ENCODE measurements at regions not wholly inside any gene's neighbourhood (a gene's known extent, or its start where the extent isn't known, plus 50 kb on each side); places are given as distances from the start of the nearest gene placed in this dataset.
"Not testable (repeated sequence)": the region's sequence is repeated elsewhere in the genome, so short reads cannot be mapped to it uniquely, and the experiment has no call there.

DNA sequence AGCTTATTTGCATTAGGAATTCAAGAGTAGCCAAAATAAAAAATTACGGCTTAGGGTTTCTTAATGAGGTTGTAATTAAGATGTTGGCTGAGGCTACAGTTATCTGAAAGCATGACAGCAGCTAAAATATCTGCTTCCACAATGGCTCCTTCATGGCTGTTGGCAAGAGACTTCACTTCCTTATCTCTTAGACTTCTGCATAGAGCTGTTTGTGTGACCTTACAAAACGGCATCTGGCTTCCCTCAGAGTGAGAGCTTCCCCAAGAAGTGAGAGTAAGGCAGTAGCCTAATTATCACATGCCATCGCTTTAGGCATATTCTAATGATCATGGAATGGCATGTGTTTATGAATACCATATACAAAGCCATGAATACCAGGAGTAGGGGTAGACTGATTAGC, 57.6 kb downstream of the CCDC59 start:
- Histone ChIP-seq H3K27me3 (ENCODE audit: insufficient read depth, low read length) (no peaks in the 10 kb centered on the region), H3K4me3 (ENCODE audit: low read length) (no peak overlapping the region), H3K4me1 (ENCODE audit: insufficient read depth, low read length) (no peaks in the 10 kb centered on the region), H3K9me3 (ENCODE audit: low read depth, low read length) (no peaks in the 10 kb centered on the region)

- Histone ChIP-seq H3K9me3 (ENCODE audit: low read depth, low read length) (no peaks in the 10 kb centered on the region), H3K4me1 (ENCODE audit: insufficient read depth, low read length) (no peaks in the 10 kb centered on the region), H3K4me3 (ENCODE audit: low read length) (no peak overlapping the region), H3K27me3 (ENCODE audit: insufficient read depth, low read length) (no peaks in the 10 kb centered on the region)
Measured at GRCh38 chr12:82299319-82300025, 58.7 kb downstream of the CCDC59 start.

- H3K4me3 ChIP-seq (ENCODE audit: low read length), result no peak overlapping the region
- no peaks in the 10 kb centered on the region for H3K27me3 ChIP-seq (ENCODE audit: insufficient read depth, low read length)
- H3K9me3 ChIP-seq (ENCODE audit: low read depth, low read length), result no peaks in the 10 kb centered on the region
- no peaks in the 10 kb centered on the region for H3K4me1 ChIP-seq (ENCODE audit: insufficient read depth, low read length)
Measured at GRCh38 chr12:82290415-82290814, 67.8 kb downstream of the CCDC59 start.

- H3K27me3 ChIP-seq (ENCODE audit: insufficient read depth, low read length); H3K4me3 ChIP-seq (ENCODE audit: low read length); H3K4me1 ChIP-seq (ENCODE audit: insufficient read depth, low read length); H3K9me3 ChIP-seq (ENCODE audit: low read depth, low read length): not testable (repeated sequence)
Measured at GRCh38 chr12:82281335-82281734, 76.9 kb downstream of the CCDC59 start.

- Histone ChIP-seq H3K9me3 (ENCODE audit: low read depth, low read length) (no peaks in the 10 kb centered on the region), H3K4me1 (ENCODE audit: insufficient read depth, low read length) (no peaks in the 10 kb centered on the region), H3K27me3 (ENCODE audit: insufficient read depth, low read length) (no peaks in the 10 kb centered on the region), H3K4me3 (ENCODE audit: low read length) (no peak overlapping the region)
Measured at GRCh38 chr12:82279536-82280058, 78.6 kb downstream of the CCDC59 start.

DNA sequence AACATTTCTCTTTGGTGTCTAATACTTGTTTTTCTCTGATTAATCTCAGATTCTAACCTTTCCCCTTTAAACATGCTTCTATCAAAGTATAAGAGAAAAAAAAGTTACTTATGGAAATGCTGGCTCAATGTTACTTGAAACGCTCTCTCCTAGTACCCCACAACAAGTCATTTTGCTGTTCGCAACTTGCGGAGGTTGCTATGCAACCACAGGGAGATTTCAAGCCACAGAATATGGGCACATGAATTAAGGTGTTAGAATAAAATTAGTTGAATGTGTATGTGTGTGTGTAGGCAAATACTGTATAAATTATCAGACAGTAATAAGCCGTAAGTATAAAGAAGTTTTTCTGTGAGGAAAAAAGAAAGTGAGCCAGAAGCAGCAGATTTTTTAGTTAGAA, 80.6 kb downstream of the CCDC59 start:
- H3K9me3 ChIP-seq (ENCODE audit: low read depth, low read length), result no peaks in the 10 kb centered on the region
- H3K27me3 ChIP-seq (ENCODE audit: insufficient read depth, low read length), result no peaks in the 10 kb centered on the region
- H3K4me3 ChIP-seq (ENCODE audit: low read length), result no peak overlapping the region
- H3K4me1 ChIP-seq (ENCODE audit: insufficient read depth, low read length), result no peaks in the 10 kb centered on the region

DNA sequence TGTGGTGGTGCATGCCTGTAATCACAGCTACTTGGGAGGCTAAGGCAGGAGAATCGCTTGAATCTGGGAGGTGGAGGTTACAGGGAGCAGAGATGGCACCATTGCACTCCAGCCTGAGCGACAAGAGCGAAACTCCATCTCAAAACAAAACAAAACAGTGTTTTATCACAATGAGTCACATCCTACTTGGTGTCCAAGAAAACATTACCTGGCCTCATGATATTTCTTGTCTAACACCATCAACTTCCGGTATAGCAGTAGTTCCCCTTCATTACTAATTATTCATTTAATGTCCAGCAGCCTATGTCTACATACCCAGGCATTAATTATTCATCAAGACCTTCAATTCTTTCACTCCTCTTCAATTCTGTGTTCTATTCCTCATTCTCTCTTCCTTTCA, 115.5 kb downstream of the CCDC59 start:
- no peaks in the 10 kb centered on the region for H3K27me3 ChIP-seq (ENCODE audit: insufficient read depth, low read length)
- no peaks in the 10 kb centered on the region for H3K4me1 ChIP-seq (ENCODE audit: insufficient read depth, low read length)
- no peaks in the 10 kb centered on the region for H3K9me3 ChIP-seq (ENCODE audit: low read depth, low read length)
- H3K4me3 ChIP-seq (ENCODE audit: low read length), result no peak overlapping the region

DNA sequence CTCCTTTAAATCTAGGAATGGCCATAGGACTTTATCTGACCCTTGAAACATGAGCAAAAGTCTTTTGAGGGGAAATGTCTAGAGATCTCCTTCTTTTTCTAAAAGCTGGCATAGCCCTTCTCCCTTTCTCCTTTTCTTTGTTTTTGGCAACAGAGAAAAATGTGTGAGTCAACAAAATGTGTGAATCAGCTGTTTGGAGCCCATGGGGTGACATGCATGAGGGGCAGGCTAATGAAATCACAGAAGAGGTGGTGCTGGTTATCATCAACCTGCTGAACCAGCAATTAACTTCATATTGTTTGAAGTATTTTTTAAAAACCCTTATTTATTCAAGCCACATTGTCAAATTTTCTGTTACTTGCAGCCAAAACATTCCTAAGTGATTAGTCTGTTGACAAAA, 132.3 kb downstream of the CCDC59 start:
- no peak overlapping the region for H3K4me3 ChIP-seq (ENCODE audit: low read length)
- H3K9me3 ChIP-seq (ENCODE audit: low read depth, low read length), result no peaks in the 10 kb centered on the region
- no peaks in the 10 kb centered on the region for H3K4me1 ChIP-seq (ENCODE audit: insufficient read depth, low read length)
- no peaks in the 10 kb centered on the region for H3K27me3 ChIP-seq (ENCODE audit: insufficient read depth, low read length)

- H3K9me3 ChIP-seq (ENCODE audit: low read depth, low read length), result no peaks in the 10 kb centered on the region
- H3K4me3 ChIP-seq (ENCODE audit: low read length), result no peak overlapping the region
- H3K4me1 ChIP-seq (ENCODE audit: insufficient read depth, low read length), result no peaks in the 10 kb centered on the region
- H3K27me3 ChIP-seq (ENCODE audit: insufficient read depth, low read length), result no peaks in the 10 kb centered on the region
Measured at GRCh38 chr12:82223426-82223825, 134.8 kb downstream of the CCDC59 start.

- H3K4me3 ChIP-seq (ENCODE audit: low read length), result no peak overlapping the region
- H3K27me3 ChIP-seq (ENCODE audit: insufficient read depth, low read length), result no peaks in the 10 kb centered on the region
- no peaks in the 10 kb centered on the region for H3K9me3 ChIP-seq (ENCODE audit: low read depth, low read length)
- H3K4me1 ChIP-seq (ENCODE audit: insufficient read depth, low read length), result no peaks in the 10 kb centered on the region
Measured at GRCh38 chr12:82216475-82216874, 141.7 kb downstream of the CCDC59 start.

DNA sequence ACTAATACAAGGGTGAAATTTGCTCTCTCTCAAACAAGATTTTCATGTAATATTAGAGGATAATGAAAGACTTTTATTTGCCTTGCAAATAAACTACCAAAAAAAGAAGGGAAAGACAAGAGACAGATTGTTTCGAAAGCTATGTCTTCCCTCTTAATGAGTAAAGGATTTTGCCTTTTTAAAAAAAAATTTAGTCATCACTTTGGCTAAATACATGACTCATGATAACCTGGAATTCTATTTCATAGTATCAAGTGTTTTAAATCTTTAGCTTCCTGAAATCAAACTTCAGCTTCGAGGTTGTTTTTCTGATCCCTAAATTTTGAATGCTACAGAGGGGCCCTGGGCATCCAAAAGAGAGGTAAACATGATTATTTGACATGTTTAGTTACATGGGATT, 144.4 kb downstream of the CCDC59 start:
- H3K9me3 ChIP-seq (ENCODE audit: low read depth, low read length), result no peaks in the 10 kb centered on the region
- no peak overlapping the region for H3K4me3 ChIP-seq (ENCODE audit: low read length)
- H3K4me1 ChIP-seq (ENCODE audit: insufficient read depth, low read length), result no peaks in the 10 kb centered on the region
- no peaks in the 10 kb centered on the region for H3K27me3 ChIP-seq (ENCODE audit: insufficient read depth, low read length)

- no peaks in the 10 kb centered on the region for H3K9me3 ChIP-seq (ENCODE audit: low read depth, low read length)
- no peak overlapping the region for H3K4me3 ChIP-seq (ENCODE audit: low read length)
- H3K27me3 ChIP-seq (ENCODE audit: insufficient read depth, low read length), result no peaks in the 10 kb centered on the region
- H3K4me1 ChIP-seq (ENCODE audit: insufficient read depth, low read length), result no peaks in the 10 kb centered on the region
Measured at GRCh38 chr12:82210882-82211281, 147.3 kb downstream of the CCDC59 start.

DNA sequence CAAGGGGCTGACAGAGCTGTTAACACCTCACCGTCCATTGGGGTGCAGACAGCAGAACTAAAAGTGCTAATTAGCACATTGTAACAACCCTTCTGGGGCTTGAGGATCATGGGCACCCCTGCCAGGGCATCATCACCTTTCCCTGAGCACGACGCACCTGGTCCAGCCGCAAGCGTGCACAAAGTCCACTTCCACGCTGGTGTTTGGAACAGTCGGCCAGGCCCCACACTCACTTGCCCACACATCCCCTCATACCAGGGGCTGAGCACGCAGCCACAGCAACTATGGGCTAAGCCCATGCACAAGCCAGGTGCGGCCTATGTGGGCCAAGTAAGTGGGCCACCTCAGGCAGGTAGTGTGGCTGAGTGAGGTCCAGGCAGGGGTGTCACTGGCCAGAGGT, 148.7 kb downstream of the CCDC59 start:
- Histone ChIP-seq H3K27me3 (ENCODE audit: insufficient read depth, low read length) (no peaks in the 10 kb centered on the region), H3K9me3 (ENCODE audit: low read depth, low read length) (no peaks in the 10 kb centered on the region), H3K4me1 (ENCODE audit: insufficient read depth, low read length) (no peaks in the 10 kb centered on the region), H3K4me3 (ENCODE audit: low read length) (no peak overlapping the region)

DNA sequence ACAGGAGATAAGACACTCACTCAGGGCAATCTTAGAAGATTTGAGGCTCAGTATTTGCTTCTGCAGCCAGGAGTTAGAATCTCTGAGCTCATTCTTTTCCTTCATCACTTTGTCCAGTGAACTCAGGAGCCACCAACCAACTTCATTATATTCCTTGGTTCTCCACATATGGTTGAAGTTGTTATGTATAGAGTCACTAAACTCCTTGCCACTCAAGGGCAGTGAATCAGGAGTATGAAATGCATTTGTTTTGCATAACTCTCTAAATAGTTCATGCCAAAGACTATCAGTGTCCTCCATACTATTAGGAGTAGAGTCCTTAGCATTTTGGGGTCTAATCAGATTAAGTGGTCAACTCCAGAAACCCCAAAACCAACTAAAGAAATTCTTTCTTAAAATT, 150.6 kb downstream of the CCDC59 start:
- no peaks in the 10 kb centered on the region for H3K27me3 ChIP-seq (ENCODE audit: insufficient read depth, low read length)
- no peaks in the 10 kb centered on the region for H3K4me1 ChIP-seq (ENCODE audit: insufficient read depth, low read length)
- no peak overlapping the region for H3K4me3 ChIP-seq (ENCODE audit: low read length)
- no peaks in the 10 kb centered on the region for H3K9me3 ChIP-seq (ENCODE audit: low read depth, low read length)

- Histone ChIP-seq H3K4me3 (ENCODE audit: low read length) (no peak overlapping the region), H3K4me1 (ENCODE audit: insufficient read depth, low read length) (no peaks in the 10 kb centered on the region), H3K27me3 (ENCODE audit: insufficient read depth, low read length) (no peaks in the 10 kb centered on the region), H3K9me3 (ENCODE audit: low read depth, low read length) (no peaks in the 10 kb centered on the region)
Measured at GRCh38 chr12:82203086-82203485, 155.1 kb downstream of the CCDC59 start.

- Histone ChIP-seq H3K4me1 (ENCODE audit: insufficient read depth, low read length) (no peaks in the 10 kb centered on the region), H3K4me3 (ENCODE audit: low read length) (no peak overlapping the region), H3K27me3 (ENCODE audit: insufficient read depth, low read length) (no peaks in the 10 kb centered on the region), H3K9me3 (ENCODE audit: low read depth, low read length) (peaks cover 11% of the 10 kb centered on the region)
Measured at GRCh38 chr12:82187595-82187994, 170.6 kb downstream of the CCDC59 start.

All from mononuclear cell (primary cell).